Parathyroid adenoma (tissue), 2 donors: ENCODE measurements at regions not wholly inside any gene's neighbourhood (a gene's known extent, or its start where the extent isn't known, plus 50 kb on each side); places are given as distances from the start of the nearest gene placed in this dataset.

Experiments
- H2AFZ ChIP-seq: fragments of 300-600 bp; sonication (generic); one replicate; pipeline ENCODE4 v1.7.0; 2017; ENCODE audit warnings: antibody characterized with exemption, mild to moderate bottlenecking
- H3K27ac ChIP-seq: fragments of 300-600 bp; sonication (generic); one replicate; pipeline ENCODE4 v1.7.0; 2017
- H3K27me3 ChIP-seq: fragments of 300-600 bp; sonication (generic); one replicate; pipeline ENCODE4 v1.7.0; 2017; ENCODE audit warnings: low read length; ENCODE audit not compliant: control insufficient read depth, insufficient read depth
- H3K36me3 ChIP-seq: fragments of 300-600 bp; sonication (generic); one replicate; pipeline ENCODE4 v1.7.0; 2017; ENCODE audit warnings: low read length; ENCODE audit not compliant: control insufficient read depth, insufficient read depth
- H3K4me1 ChIP-seq: fragments of 300-600 bp; sonication (generic); one replicate; pipeline ENCODE4 v1.7.0; 2017; ENCODE audit warnings: control low read depth
- H3K4me2 ChIP-seq: fragments of 300-600 bp; sonication (generic); one replicate; pipeline ENCODE4 v1.7.0; 2017; ENCODE audit warnings: low read length
- H3K4me3 ChIP-seq: fragments of 300-600 bp; sonication (generic); one replicate; pipeline ENCODE4 v1.7.0; 2017; ENCODE audit warnings: low read depth, low read length
- H3K79me2 ChIP-seq: fragments of 300-600 bp; sonication (generic); one replicate; pipeline ENCODE4 v1.7.0; 2017; ENCODE audit warnings: control low read depth
- H3K9ac ChIP-seq: fragments of 300-600 bp; sonication (generic); one replicate; pipeline ENCODE4 v1.7.0; 2017; ENCODE audit warnings: mild to moderate bottlenecking
- H3K9me3 ChIP-seq: fragments of 300-600 bp; sonication (generic); one replicate; pipeline ENCODE4 v1.7.0; 2017; ENCODE audit warnings: low read length; ENCODE audit not compliant: control insufficient read depth
- CTCF ChIP-seq: fragments of 300-600 bp; sonication (generic); IDR thresholded peaks from one replicate; pipeline ENCODE4 v1.7.0; 2017; ENCODE audit warnings: antibody characterized with exemption, mild to moderate bottlenecking
- donor health status: primary hyperparathyroidism.

DNA sequence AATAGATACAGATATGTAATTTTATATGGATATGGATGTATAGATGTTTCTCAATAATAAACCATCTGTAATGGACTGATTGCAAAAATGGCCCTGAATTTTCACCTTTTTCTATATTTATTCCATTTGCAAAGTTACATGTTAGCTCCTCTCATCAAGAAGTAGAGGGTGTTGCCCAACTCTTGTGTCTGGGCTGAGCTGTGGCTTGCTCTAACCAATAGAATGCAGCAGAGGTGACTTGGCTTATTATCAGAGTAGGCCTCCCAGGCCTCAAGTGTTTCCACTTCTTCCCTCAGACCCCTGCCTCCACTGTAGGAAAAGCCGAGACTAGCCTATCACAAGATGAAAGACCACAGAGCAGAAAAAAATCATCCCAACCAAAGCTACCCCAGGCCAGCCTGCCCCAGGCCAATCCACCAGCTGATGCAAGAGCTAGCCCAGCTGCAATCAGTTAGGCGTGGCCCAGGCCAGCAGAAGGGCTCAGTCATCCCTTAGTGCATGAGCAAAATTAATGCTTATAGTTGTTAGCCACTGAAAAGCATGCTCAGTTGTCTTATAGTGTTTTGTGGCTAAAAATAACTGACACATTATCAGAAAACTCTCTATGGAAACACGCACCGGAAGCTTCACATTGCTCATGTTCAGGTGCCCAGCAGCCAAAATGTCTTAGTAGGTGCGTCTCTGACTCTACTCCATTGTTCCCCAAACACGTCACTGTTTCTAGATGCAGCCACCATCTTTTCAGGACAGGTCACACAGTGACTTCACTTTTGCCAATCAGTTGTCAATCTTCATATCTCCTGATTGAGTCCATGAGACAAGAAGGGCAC is 464.0 kb downstream of the FBXO15 start:
- H3K4me1 ChIP-seq: no peaks in the 10 kb centered on the region
- TF ChIP-seq CTCF: no peak
- H3K9ac ChIP-seq: no peak overlapping the region
- H3K9me3 ChIP-seq: no peaks in the 10 kb centered on the region
- H3K27me3 ChIP-seq: no peaks in the 10 kb centered on the region
- no peaks in the 10 kb centered on the region for H3K36me3 ChIP-seq
- H3K79me2 ChIP-seq: no peaks in the 10 kb centered on the region
- H3K27ac ChIP-seq: no peak overlapping the region
- H3K4me3 ChIP-seq: no peak overlapping the region
- no peak overlapping the region for H2AFZ ChIP-seq
- no peak overlapping the region for H3K4me2 ChIP-seq

- H3K27me3 ChIP-seq: no peaks in the 10 kb centered on the region
- H3K9ac ChIP-seq: no peak overlapping the region
- TF ChIP-seq CTCF: no peak
- no peak overlapping the region for H3K27ac ChIP-seq
- H3K4me1 ChIP-seq: no peaks in the 10 kb centered on the region
- no peaks in the 10 kb centered on the region for H3K79me2 ChIP-seq
- H3K36me3 ChIP-seq: no peaks in the 10 kb centered on the region
- no peaks in the 10 kb centered on the region for H3K9me3 ChIP-seq
- H3K4me3 ChIP-seq: no peak overlapping the region
- H2AFZ ChIP-seq: no peak overlapping the region
- H3K4me2 ChIP-seq: no peak overlapping the region
Observed at GRCh38 chr18:73681912-73682311, 465.7 kb downstream of the FBXO15 start.

GRCh38 chr18:73681398-73681797 is 466.2 kb downstream of the FBXO15 start:
- Histone ChIP-seq H3K9me3 (no peaks in the 10 kb centered on the region), H3K9ac (no peak overlapping the region), H3K27me3 (no peaks in the 10 kb centered on the region), H2AFZ (no peak overlapping the region), H3K4me1 (no peaks in the 10 kb centered on the region), H3K4me2 (no peak overlapping the region), H3K27ac (no peak overlapping the region), H3K4me3 (no peak overlapping the region), H3K79me2 (no peaks in the 10 kb centered on the region), H3K36me3 (no peaks in the 10 kb centered on the region)
- no peak for TF ChIP-seq CTCF

DNA sequence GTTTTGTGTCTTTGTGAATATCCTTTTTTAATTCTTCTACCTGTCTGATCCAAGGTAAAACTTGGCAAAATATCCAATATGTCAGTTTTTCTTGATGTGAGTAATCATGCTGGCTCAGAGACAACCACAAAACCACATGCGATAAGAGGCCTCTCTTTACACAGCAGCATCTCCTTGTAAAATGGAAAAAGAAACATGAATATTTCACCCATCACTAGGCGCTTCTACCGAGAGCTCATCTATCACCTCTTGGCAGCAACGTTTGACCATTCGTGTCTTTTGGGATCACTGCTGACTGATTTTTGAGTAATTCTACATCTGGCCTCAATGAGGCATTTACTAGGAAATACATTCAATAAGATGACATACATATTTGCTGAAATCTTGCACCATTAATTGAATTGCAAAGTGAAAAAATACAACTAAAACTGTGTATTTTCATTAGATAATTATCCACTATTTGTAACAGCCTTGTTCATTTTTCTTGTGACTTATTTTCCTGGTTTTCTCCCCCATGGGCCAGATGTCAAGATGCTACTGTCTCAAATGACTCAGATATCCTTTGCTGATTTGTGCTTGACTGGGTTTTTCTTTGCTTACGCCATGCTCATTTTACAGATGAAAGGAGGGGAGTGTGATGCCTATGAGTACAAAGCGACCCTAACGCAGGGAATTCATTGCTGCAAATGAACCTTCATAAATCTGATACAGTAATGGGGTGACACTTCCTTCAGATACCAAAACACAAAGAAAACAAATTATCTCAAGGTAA is 467.5 kb downstream of the FBXO15 start:
- Histone ChIP-seq H3K4me3 (no peak overlapping the region), H3K9ac (no peak overlapping the region), H3K4me2 (no peak overlapping the region), H3K27ac (no peak overlapping the region), H3K36me3 (peaks cover 2% of the 10 kb centered on the region), H3K79me2 (no peaks in the 10 kb centered on the region), H2AFZ (no peak overlapping the region), H3K4me1 (no peaks in the 10 kb centered on the region), H3K9me3 (no peaks in the 10 kb centered on the region), H3K27me3 (no peaks in the 10 kb centered on the region)
- TF ChIP-seq CTCF: no peak
